ENCODE measurements at regions not wholly inside any gene's neighbourhood (a gene's known extent, or its start where the extent isn't known, plus 50 kb on each side); places are given as distances from the start of the nearest gene placed in this dataset.

- H3K4me3 ChIP-seq (ENCODE audit: control insufficient read depth, low read depth, low read length), result no peak overlapping the region
- DNase-seq (ENCODE audit: low read depth), result no peak
- no peak for TF ChIP-seq CTCF (IDR thresholded peaks at IDR 0.05; ENCODE audit: control insufficient read depth, insufficient read depth, low read depth, low read length, missing control alignments)
Measured at GRCh38 chr5:159824188-159825161, 91.8 kb upstream of the ADRA1B start.

DNA sequence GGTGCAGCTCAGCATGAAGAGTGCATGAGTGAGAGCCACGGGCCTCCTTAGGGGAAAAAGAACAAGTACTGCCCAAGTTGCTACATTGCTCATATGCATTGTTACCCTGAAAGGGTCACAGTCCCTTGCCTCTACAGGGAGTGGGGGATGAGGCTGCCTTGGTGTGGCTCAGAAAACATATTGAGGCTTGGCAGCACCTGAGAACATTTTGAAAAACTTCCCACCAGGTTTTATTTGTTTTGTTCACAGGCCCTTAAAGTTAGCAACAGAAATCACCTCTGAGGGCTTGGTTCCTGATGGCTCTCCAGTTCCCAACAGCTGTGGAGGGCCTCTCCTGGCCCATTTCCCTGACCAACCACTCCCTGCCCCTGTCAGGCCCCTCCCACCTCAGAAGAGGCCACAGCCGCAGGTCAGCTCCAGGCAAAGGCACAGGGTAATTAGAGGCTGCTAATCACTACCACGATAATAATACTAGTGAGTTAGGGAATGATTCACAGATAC, 90.7 kb upstream of the ADRA1B start:
- no peak overlapping the region for H3K4me3 ChIP-seq (ENCODE audit: control insufficient read depth, low read depth, low read length)
- no peak for TF ChIP-seq CTCF (IDR thresholded peaks at IDR 0.05; ENCODE audit: control insufficient read depth, insufficient read depth, low read depth, low read length, missing control alignments)
- no peak for DNase-seq (ENCODE audit: low read depth)

- DNase-seq (ENCODE audit: low read depth), result peak; percentile 38
- H3K4me3 ChIP-seq (ENCODE audit: control insufficient read depth, low read depth, low read length), result no peak overlapping the region
- no peak for TF ChIP-seq CTCF (IDR thresholded peaks at IDR 0.05; ENCODE audit: control insufficient read depth, insufficient read depth, low read depth, low read length, missing control alignments)
Measured at GRCh38 chr5:159826351-159827214, 89.7 kb upstream of the ADRA1B start.

GRCh38 chr5:159827861-159828260, 88.4 kb upstream of the ADRA1B start:
- DNase-seq (ENCODE audit: low read depth), result no peak
- H3K4me3 ChIP-seq (ENCODE audit: control insufficient read depth, low read depth, low read length), result no peak overlapping the region
- no peak for TF ChIP-seq CTCF (IDR thresholded peaks at IDR 0.05; ENCODE audit: control insufficient read depth, insufficient read depth, low read depth, low read length, missing control alignments)

DNA sequence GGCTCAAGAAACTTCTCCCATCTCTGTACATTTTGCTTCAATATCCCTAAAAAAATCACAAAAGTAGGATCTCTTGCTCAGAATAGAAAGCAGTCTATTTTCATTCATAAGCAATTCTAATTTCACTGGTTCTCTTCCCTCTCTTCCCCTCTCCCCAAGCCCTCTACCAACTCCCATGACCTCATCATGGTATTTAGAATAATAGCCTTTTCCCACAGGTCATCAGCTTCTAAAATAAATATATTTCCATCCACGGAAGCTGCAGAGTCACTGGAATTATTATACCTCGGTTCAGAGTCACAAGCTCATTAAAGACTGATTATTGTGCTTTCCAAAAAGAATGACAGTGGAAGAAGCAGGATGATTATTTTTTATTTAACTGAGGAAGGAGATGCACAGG, 84.2 kb upstream of the ADRA1B start:
- no peak overlapping the region for H3K4me3 ChIP-seq (ENCODE audit: control insufficient read depth, low read depth, low read length)
- DNase-seq (ENCODE audit: low read depth), result no peak
- TF ChIP-seq CTCF (IDR thresholded peaks at IDR 0.05; ENCODE audit: control insufficient read depth, insufficient read depth, low read depth, low read length, missing control alignments), result no peak

GRCh38 chr5:159833088-159833487, 83.2 kb upstream of the ADRA1B start:
- H3K4me3 ChIP-seq (ENCODE audit: control insufficient read depth, low read depth, low read length), result no peak overlapping the region
- TF ChIP-seq CTCF (IDR thresholded peaks at IDR 0.05; ENCODE audit: control insufficient read depth, insufficient read depth, low read depth, low read length, missing control alignments), result no peak
- DNase-seq (ENCODE audit: low read depth), result no peak
